Peyer's patch (tissue), 4 donors: ENCODE measurements at regions not wholly inside any gene's neighbourhood (a gene's known extent, or its start where the extent isn't known, plus 50 kb on each side); places are given as distances from the start of the nearest gene placed in this dataset.
"Not testable (repeated sequence)": the region's sequence is repeated elsewhere in the genome, so short reads cannot be mapped to it uniquely, and the experiment has no call there.

ENCODE experiments used
- DNase-seq, 3 donors: peaks; one replicate each; pipeline ENCODE4 v3.0.0-alpha.2; 2017 to 2019
- H3K27ac ChIP-seq, 4 donors: fragments of 200-600 bp; sonication (generic); one replicate each; pipeline ENCODE4 v1.5.1; 2016 to 2019
- H3K27me3 ChIP-seq, 2 donors: fragments of 200-600 bp; sonication (generic); one replicate each; pipeline ENCODE4 v1.5.1; 2019
- H3K36me3 ChIP-seq, 3 donors: fragments of 200-600 bp; sonication (generic); one replicate each; pipeline ENCODE4 v1.5.1; 2016 to 2019
- H3K4me1 ChIP-seq, 4 donors: fragments of 200-600 bp; sonication (generic); one replicate each; pipeline ENCODE4 v1.5.1; 2016 to 2019
- H3K4me3 ChIP-seq, 4 donors: fragments of 200-600 bp; sonication (generic); 1 replicate in 3 of 4; 2 replicates in 1 of 4; pipeline ENCODE4 v1.5.1; 2016 to 2019; ENCODE audit warnings: mild to moderate bottlenecking in 1 of 4
- H3K9me3 ChIP-seq, 4 donors: fragments of 200-600 bp; sonication (generic); one replicate each; pipeline ENCODE4 v1.5.1; 2016 to 2019; ENCODE audit warnings: mild to moderate bottlenecking in 1 of 4
- CTCF ChIP-seq, 6 experiments: fragments of 450-650 bp in 4 of 6; fragments of 200-600 bp in 2 of 6; sonication (generic) in 1 of 6; IDR thresholded peaks; one replicate each; pipeline ENCODE4 v1.5.1; 2017 to 2019; ENCODE audit warnings: antibody characterized with exemption in 6 of 6, mild to moderate bottlenecking in 3 of 6, moderate library complexity in 1 of 6
- POLR2A ChIP-seq, 2 donors: fragments of 450-650 bp; IDR thresholded peaks; one replicate each; pipeline ENCODE4 v1.5.1; 2017; ENCODE audit warnings: antibody characterized with exemption in 2 of 2, mild to moderate bottlenecking in 2 of 2, moderate library complexity in 2 of 2

- Histone ChIP-seq H3K27me3 (no peaks in the 10 kb centered on the region), H3K4me1 (no peaks in the 10 kb centered on the region), H3K9me3 (no peaks in the 10 kb centered on the region), H3K4me3 (no peak overlapping the region), H3K27ac (no peak overlapping the region), H3K36me3 (no peaks in the 10 kb centered on the region)
- DNase-seq: no peak
- no peak for TF ChIP-seq POLR2A (IDR thresholded peaks at IDR 0.05)
- no peak for TF ChIP-seq CTCF (IDR thresholded peaks at IDR 0.05)
Observed at GRCh38 chr9:90499761-90500160, 142.9 kb downstream of the DIRAS2 start.

- H3K27ac ChIP-seq: no peak overlapping the region
- H3K36me3 ChIP-seq: no peaks in the 10 kb centered on the region
- no peaks in the 10 kb centered on the region for H3K27me3 ChIP-seq
- H3K4me3 ChIP-seq: no peak overlapping the region
- no peak for DNase-seq
- TF ChIP-seq CTCF (IDR thresholded peaks at IDR 0.05): no peak
- TF ChIP-seq POLR2A (IDR thresholded peaks at IDR 0.05): no peak
- no peaks in the 10 kb centered on the region for H3K4me1 ChIP-seq
- no peaks in the 10 kb centered on the region for H3K9me3 ChIP-seq
Observed at GRCh38 chr9:90502134-90502533, 140.5 kb downstream of the DIRAS2 start.

GRCh38 chr9:90504486-90504885 lies 138.1 kb downstream of the DIRAS2 start:
- Histone ChIP-seq H3K36me3 (no peaks in the 10 kb centered on the region), H3K27me3 (no peaks in the 10 kb centered on the region), H3K27ac (no peak overlapping the region), H3K4me1 (no peaks in the 10 kb centered on the region), H3K4me3 (no peak overlapping the region), H3K9me3 (no peaks in the 10 kb centered on the region)
- no peak for DNase-seq
- TF ChIP-seq CTCF (IDR thresholded peaks at IDR 0.05) (no peak), POLR2A (IDR thresholded peaks at IDR 0.05) (no peak)

GRCh38 chr9:90505695-90506094 lies 136.9 kb downstream of the DIRAS2 start:
- H3K4me1 ChIP-seq: no peaks in the 10 kb centered on the region
- H3K36me3 ChIP-seq: no peaks in the 10 kb centered on the region
- no peak overlapping the region for H3K27ac ChIP-seq
- no peak overlapping the region for H3K4me3 ChIP-seq
- no peaks in the 10 kb centered on the region for H3K27me3 ChIP-seq
- no peaks in the 10 kb centered on the region for H3K9me3 ChIP-seq
- DNase-seq: no peak
- no peak for TF ChIP-seq POLR2A (IDR thresholded peaks at IDR 0.05)
- no peak for TF ChIP-seq CTCF (IDR thresholded peaks at IDR 0.05)

GRCh38 chr9:90506402-90506801 lies 136.2 kb downstream of the DIRAS2 start:
- not testable (repeated sequence) for H3K9me3 ChIP-seq, H3K27me3 ChIP-seq, DNase-seq, H3K4me1 ChIP-seq, H3K4me3 ChIP-seq, H3K36me3 ChIP-seq, H3K27ac ChIP-seq

- Histone ChIP-seq H3K27ac (no peak overlapping the region), H3K9me3 (no peaks in the 10 kb centered on the region), H3K4me3 (no peak overlapping the region), H3K36me3 (no peaks in the 10 kb centered on the region), H3K4me1 (no peaks in the 10 kb centered on the region), H3K27me3 (no peaks in the 10 kb centered on the region)
- TF ChIP-seq POLR2A (IDR thresholded peaks at IDR 0.05) (no peak), CTCF (IDR thresholded peaks at IDR 0.05) (no peak)
- no peak for DNase-seq
Observed at GRCh38 chr9:90507621-90508020, 135.0 kb downstream of the DIRAS2 start.
